HUES64 (cell line): ENCODE measurements at regions not wholly inside any gene's neighbourhood (a gene's known extent, or its start where the extent isn't known, plus 50 kb on each side); places are given as distances from the start of the nearest gene placed in this dataset.
A peak's percentile ranks its signal among the peaks of the same experiment; 100 is the strongest.
"Not testable (repeated sequence)": the region's sequence is repeated elsewhere in the genome, so short reads cannot be mapped to it uniquely, and the experiment has no call there.

Experiments
- H3K27ac ChIP-seq: 2 replicates; pipeline ENCODE4 v1.7.0; 2013; ENCODE audit warnings: low read depth, low read length, inconsistent platforms
- H3K27me3 ChIP-seq: 2 replicates; pipeline ENCODE4 v1.6.1; 2013; ENCODE audit warnings: mild to moderate bottlenecking, low read length; ENCODE audit not compliant: insufficient read depth
- H3K36me3 ChIP-seq: 2 replicates; pipeline ENCODE4 v1.6.1; 2013; ENCODE audit warnings: mild to moderate bottlenecking, low read length; ENCODE audit not compliant: insufficient read depth
- H3K4me1 ChIP-seq: 2 replicates; pipeline ENCODE4 v1.6.1; 2013; ENCODE audit warnings: mild to moderate bottlenecking, low read length, moderate library complexity; ENCODE audit not compliant: insufficient read depth
- H3K4me3 ChIP-seq: 2 replicates; pipeline ENCODE4 v1.5.1; 2013; ENCODE audit warnings: mild to moderate bottlenecking, low read length, moderate library complexity
- H3K9ac ChIP-seq: 2 replicates; pipeline ENCODE4 v1.6.1; 2013; ENCODE audit warnings: mild to moderate bottlenecking, low read depth, low read length
- H3K9me3 ChIP-seq: 2 replicates; pipeline ENCODE4 v1.6.1; 2013; ENCODE audit warnings: low read depth, low read length; ENCODE audit not compliant: insufficient read depth
- WGBS: fragments of 150-250, 120-280 bp; methylation state at CpG from one replicate; pipeline ENCODE4 v1.1.7; 2013; ENCODE audit warnings: missing lambda C conversion rate; 5-methylcytosine and 5-hydroxymethylcytosine counted together

- Histone ChIP-seq H3K9ac (no peak overlapping the region), H3K27me3 (no peaks in the 10 kb centered on the region)
- 94% methylated on average over 3 of the region's 3 CpGs for WGBS
Observed at GRCh38 chr1:219560856-219561255, 52.0 kb downstream of the ZC3H11B start.

GRCh38 chr1:219559899-219560298, 53.0 kb downstream of the ZC3H11B start:
- H3K9me3 ChIP-seq = no peaks in the 10 kb centered on the region
- no peak overlapping the region for H3K9ac ChIP-seq
- 95% methylated on average over 4 of the region's 4 CpGs for WGBS
- H3K27me3 ChIP-seq = no peaks in the 10 kb centered on the region
- no peak overlapping the region for H3K27ac ChIP-seq
- H3K4me1 ChIP-seq = peaks cover 16% of the 10 kb centered on the region
- H3K4me3 ChIP-seq = no peak overlapping the region
- no peaks in the 10 kb centered on the region for H3K36me3 ChIP-seq

More at GRCh38 chr1:219560856-219561255, 52.0 kb downstream of the ZC3H11B start:
- Histone ChIP-seq H3K27ac (no peak overlapping the region), H3K9me3 (no peaks in the 10 kb centered on the region), H3K36me3 (no peaks in the 10 kb centered on the region), H3K4me1 (peaks cover 11% of the 10 kb centered on the region), H3K4me3 (no peak overlapping the region)

- H3K9me3 ChIP-seq = no peaks in the 10 kb centered on the region
- H3K27ac ChIP-seq = peak overlapping the region; percentile 25; the same call in 1 of the 2 replicates
- H3K27me3 ChIP-seq = no peaks in the 10 kb centered on the region
- H3K9ac ChIP-seq = 0 out of 2 replicates have a peak overlapping the region, but pooled peaks have one; percentile 10
- no peaks in the 10 kb centered on the region for H3K36me3 ChIP-seq
- peaks cover 20% of the 10 kb centered on the region for H3K4me1 ChIP-seq
- WGBS = 50% methylated on average over 2 of the region's 2 CpGs
- no peak overlapping the region for H3K4me3 ChIP-seq
Observed at GRCh38 chr1:219555806-219556205, 57.1 kb downstream of the ZC3H11B start.

- Histone ChIP-seq H3K27me3 (no peaks in the 10 kb centered on the region), H3K9me3 (no peaks in the 10 kb centered on the region), H3K4me1 (peaks cover 20% of the 10 kb centered on the region), H3K9ac (0 out of 2 replicates have a peak overlapping the region, but pooled peaks have one; percentile 10), H3K36me3 (no peaks in the 10 kb centered on the region), H3K27ac (peak overlapping the region; percentile 25; the same call in 1 of the 2 replicates), H3K4me3 (no peak overlapping the region)
- 45% methylated on average over 7 of the region's 7 CpGs for WGBS
Observed at GRCh38 chr1:219555031-219555692, 57.7 kb downstream of the ZC3H11B start.

GRCh38 chr1:219553934-219554502, 58.9 kb downstream of the ZC3H11B start:
- H3K36me3 ChIP-seq = no peaks in the 10 kb centered on the region
- H3K9me3 ChIP-seq = no peaks in the 10 kb centered on the region
- no peak overlapping the region for H3K4me3 ChIP-seq
- H3K27me3 ChIP-seq = no peaks in the 10 kb centered on the region
- peaks cover 20% of the 10 kb centered on the region for H3K4me1 ChIP-seq
- 96% methylated on average over 3 of the region's 3 CpGs for WGBS
- H3K9ac ChIP-seq = no peak overlapping the region
- no peak overlapping the region for H3K27ac ChIP-seq

GRCh38 chr1:219550201-219550600, 62.7 kb downstream of the ZC3H11B start:
- 92% methylated on average over 2 of the region's 2 CpGs for WGBS

GRCh38 chr1:219549215-219549614, 63.7 kb downstream of the ZC3H11B start:
- Histone ChIP-seq H3K4me1 (peaks cover 5% of the 10 kb centered on the region), H3K27ac (no peak overlapping the region), H3K36me3 (no peaks in the 10 kb centered on the region), H3K9me3 (no peaks in the 10 kb centered on the region), H3K9ac (no peak overlapping the region), H3K4me3 (no peak overlapping the region), H3K27me3 (no peaks in the 10 kb centered on the region)

More at GRCh38 chr1:219550201-219550600, 62.7 kb downstream of the ZC3H11B start:
- Histone ChIP-seq H3K4me3 (no peak overlapping the region), H3K36me3 (no peaks in the 10 kb centered on the region), H3K9ac (no peak overlapping the region), H3K9me3 (no peaks in the 10 kb centered on the region), H3K27me3 (no peaks in the 10 kb centered on the region), H3K27ac (no peak overlapping the region), H3K4me1 (peaks cover 8% of the 10 kb centered on the region)

GRCh38 chr1:219548386-219548785, 64.5 kb downstream of the ZC3H11B start:
- Histone ChIP-seq H3K9me3 (no peaks in the 10 kb centered on the region), H3K27ac (no peak overlapping the region), H3K4me3 (no peak overlapping the region), H3K27me3 (no peaks in the 10 kb centered on the region), H3K36me3 (no peaks in the 10 kb centered on the region), H3K9ac (no peak overlapping the region), H3K4me1 (peaks cover 8% of the 10 kb centered on the region; the same call in 1 of the 2 replicates)
- WGBS = 92% methylated on average over 1 of the region's 1 CpG

- not testable (repeated sequence) for H3K27ac ChIP-seq, H3K9ac ChIP-seq, H3K4me3 ChIP-seq, H3K9me3 ChIP-seq, H3K27me3 ChIP-seq, H3K36me3 ChIP-seq
- peaks cover 17% of the 10 kb centered on the region for H3K4me1 ChIP-seq
- WGBS = 98% methylated on average over 21 of the region's 31 CpGs
Observed at GRCh38 chr1:219545756-219546155, 67.1 kb downstream of the ZC3H11B start.

- no peaks in the 10 kb centered on the region for H3K36me3 ChIP-seq
- no peak overlapping the region for H3K9ac ChIP-seq
- H3K9me3 ChIP-seq = no peaks in the 10 kb centered on the region
- H3K4me3 ChIP-seq = no peak overlapping the region
- no peak overlapping the region for H3K27ac ChIP-seq
- WGBS = 77% methylated on average over 5 of the region's 5 CpGs
- H3K27me3 ChIP-seq = no peaks in the 10 kb centered on the region
- peaks cover 17% of the 10 kb centered on the region for H3K4me1 ChIP-seq
Observed at GRCh38 chr1:219544163-219544846, 68.6 kb downstream of the ZC3H11B start.

- Histone ChIP-seq H3K27me3 (no peaks in the 10 kb centered on the region), H3K36me3 (no peaks in the 10 kb centered on the region), H3K9ac (no peak overlapping the region), H3K4me1 (peaks cover 17% of the 10 kb centered on the region), H3K4me3 (no peak overlapping the region), H3K9me3 (no peaks in the 10 kb centered on the region), H3K27ac (no peak overlapping the region)
- WGBS = 91% methylated on average over 5 of the region's 5 CpGs
Observed at GRCh38 chr1:219542828-219543518, 69.9 kb downstream of the ZC3H11B start.
